ENCODE measurements at regions not wholly inside any gene's neighbourhood (a gene's known extent, or its start where the extent isn't known, plus 50 kb on each side); places are given as distances from the start of the nearest gene placed in this dataset.

GRCh38 chr3:72591522-72592421 is 256.5 kb downstream of the SHQ1 start:
- TF ChIP-seq CTCF (conservative IDR thresholded peaks at IDR 0.05; ENCODE audit: low read depth, low read length), result no peak
- TF ChIP-seq CEBPB (IDR thresholded peaks at IDR 0.05; ENCODE audit: low read depth, low read length), result peak; percentile 64
- TF ChIP-seq POLR2A (IDR thresholded peaks at IDR 0.05; ENCODE audit: low read depth, low read length), result no peak
- TF ChIP-seq NFE2L2 (IDR thresholded peaks at IDR 0.05; ENCODE audit: low read depth, low read length), result no peak
- TF ChIP-seq MAZ (IDR thresholded peaks at IDR 0.05; ENCODE audit: borderline replicate concordance, low read depth, low read length), result no peak
- no peak for TF ChIP-seq RCOR1 (IDR thresholded peaks at IDR 0.05; ENCODE audit: insufficient replicate concordance, low read length)
- TF ChIP-seq RFX5 (IDR thresholded peaks at IDR 0.05; ENCODE audit: low read depth, low read length), result no peak
- no peak; the same call in 1 of the 2 replicates for TF ChIP-seq RAD21 (IDR thresholded peaks at IDR 0.05; ENCODE audit: low read length)
- no peak for TF ChIP-seq MAFK (IDR thresholded peaks at IDR 0.05; ENCODE audit: low read depth, low read length)

Data from IMR-90 (cell line).